NT2/D1 (cell line): ENCODE measurements at regions not wholly inside any gene's neighbourhood (a gene's known extent, or its start where the extent isn't known, plus 50 kb on each side); places are given as distances from the start of the nearest gene placed in this dataset.

Source experiments
- SUZ12 ChIP-seq: IDR thresholded peaks from 2 replicates; pipeline ENCODE4 v1.6.1; 2011; ENCODE audit not compliant: insufficient read length, insufficient read depth; ENCODE audit errors: extremely low read depth
- YY1 ChIP-seq: IDR thresholded peaks from 2 replicates; pipeline ENCODE4 v1.6.1; 2011; ENCODE audit not compliant: insufficient read length, insufficient read depth
- ZNF274 ChIP-seq: IDR thresholded peaks from 2 replicates; pipeline ENCODE4 v1.6.1; 2011; ENCODE audit warnings: mild to moderate bottlenecking, low read depth, low read length

- TF ChIP-seq ZNF274 (no peak), YY1 (no peak), SUZ12 (no peak)
Observed at GRCh38 chr2:38129481-38129880, 53.5 kb upstream of the CYP1B1 start.
